ENCODE measurements at regions not wholly inside any gene's neighbourhood (a gene's known extent, or its start where the extent isn't known, plus 50 kb on each side); places are given as distances from the start of the nearest gene placed in this dataset.

GRCh38 chr2:242002944-242003343, 133.4 kb downstream of the RTP5 start:
- TF ChIP-seq ELF4 (IDR thresholded peaks at IDR 0.05) (no peak), BHLHE40 (IDR thresholded peaks at IDR 0.05; ENCODE audit: borderline replicate concordance) (no peak), SP1 (IDR thresholded peaks at IDR 0.05) (no peak), SUZ12 (IDR thresholded peaks at IDR 0.05) (no peak), FOXM1 (IDR thresholded peaks at IDR 0.05; ENCODE audit: borderline replicate concordance) (no peak), FOXK2 (IDR thresholded peaks at IDR 0.05) (no peak), FOXA1 (IDR thresholded peaks at IDR 0.05) (no peak), HDGF (IDR thresholded peaks at IDR 0.05; ENCODE audit: borderline replicate concordance) (no peak), TARDBP (IDR thresholded peaks at IDR 0.05) (no peak), PKNOX1 (IDR thresholded peaks at IDR 0.05) (no peak), LEF1 (IDR thresholded peaks at IDR 0.05; ENCODE audit: borderline replicate concordance) (no peak)

All from HEK293T (cell line).